Esophagus squamous epithelium (tissue), 5 donors: ENCODE measurements at regions not wholly inside any gene's neighbourhood (a gene's known extent, or its start where the extent isn't known, plus 50 kb on each side); places are given as distances from the start of the nearest gene placed in this dataset.

Experiments used
- DNase-seq: peaks from one replicate; lab custom pipeline; 2025; lab: John Stamatoyannopoulos, UW
- H3K27ac ChIP-seq, 4 donors: fragments of 200-600 bp; sonication (generic); one replicate each; pipeline ENCODE4 v1.5.1; 2016 to 2019; ENCODE audit warnings: mild to moderate bottlenecking in 1 of 4
- H3K27me3 ChIP-seq, 4 donors: fragments of 200-600 bp; sonication (generic); 1 replicate in 3 of 4; 2 replicates in 1 of 4; pipeline versions ENCODE4 v1.5.1 to v1.6.0; 2017 to 2021; ENCODE audit warnings: antibody characterized with exemption in 1 of 4
- H3K36me3 ChIP-seq, 3 donors: fragments of 200-600 bp; sonication (generic); one replicate each; pipeline ENCODE4 v1.5.1; 2016 to 2019
- H3K4me1 ChIP-seq, 3 donors: fragments of 200-600 bp; sonication (generic); one replicate each; pipeline ENCODE4 v1.5.1; 2017 to 2019
- H3K4me3 ChIP-seq, 4 donors: fragments of 200-600 bp; sonication (generic); 1 replicate in 3 of 4; 2 replicates in 1 of 4; pipeline ENCODE4 v1.5.1; 2016 to 2019; ENCODE audit warnings: mild to moderate bottlenecking in 2 of 4, moderate library complexity in 1 of 4
- H3K9me3 ChIP-seq, 3 donors: fragments of 200-600 bp; sonication (generic); one replicate each; pipeline ENCODE4 v1.5.1; 2016 to 2019
- CTCF ChIP-seq, 6 experiments: fragments of 450-650 bp in 4 of 6; fragments of 200-600 bp in 2 of 6; sonication (generic) in 2 of 6; IDR thresholded peaks; one replicate each; pipeline ENCODE4 v1.5.1; 2016 to 2019; ENCODE audit warnings: antibody characterized with exemption in 6 of 6, mild to moderate bottlenecking in 4 of 6, moderate library complexity in 4 of 6
- POLR2A ChIP-seq, 4 donors: fragments of 450-650 bp; IDR thresholded peaks; one replicate each; pipeline ENCODE4 v1.6.1; 2017; ENCODE audit warnings: antibody characterized with exemption in 4 of 4, mild to moderate bottlenecking in 4 of 4, moderate library complexity in 3 of 4
- WGBS, 2 donors: methylation state at CpG; one replicate each; pipeline ENCODE4 v1.1.5; 2018; 5-methylcytosine and 5-hydroxymethylcytosine counted together
- intact Hi-C: fragments of 100-400 bp; cut with DNase I; formaldehyde crosslinking; loops from one replicate; pipeline ENCODE4 v1.15.0; 2022
- donor health status: DM: yes; HTN: yes; CAD: no.

- no peak for DNase-seq
- H3K27ac ChIP-seq = no peak overlapping the region
- TF ChIP-seq CTCF (IDR thresholded peaks at IDR 0.05) (no peak), POLR2A (IDR thresholded peaks at IDR 0.05) (no peak)
These were observed 173.0 kb upstream of the GOT2 start for GRCh38 chr16:58906981-58907715.

GRCh38 chr16:58904291-58904690 is 170.2 kb upstream of the GOT2 start:
- intact Hi-C loops = no loop called here
- Histone ChIP-seq H3K36me3 (no peaks in the 10 kb centered on the region), H3K27me3 (no peaks in the 10 kb centered on the region), H3K4me1 (no peaks in the 10 kb centered on the region), H3K9me3 (no peaks in the 10 kb centered on the region), H3K27ac (no peak overlapping the region), H3K4me3 (no peak overlapping the region)
- no peak for DNase-seq
- 69 to 80% methylated on average over 4 of the region's 4 CpGs for whole genome bisulfite sequencing, 2 donors
- TF ChIP-seq CTCF (IDR thresholded peaks at IDR 0.05) = no peak
- no peak for TF ChIP-seq POLR2A (IDR thresholded peaks at IDR 0.05)

More at GRCh38 chr16:58906981-58907715, 173.0 kb upstream of the GOT2 start:
- WGBS, 2 donors = 70 to 80% methylated on average over 8 of the region's 8 CpGs
- no peak overlapping the region for H3K4me3 ChIP-seq
- intact Hi-C loops = no loop called here
- H3K36me3 ChIP-seq = no peaks in the 10 kb centered on the region
- H3K9me3 ChIP-seq = no peaks in the 10 kb centered on the region
- H3K4me1 ChIP-seq = no peaks in the 10 kb centered on the region
- H3K27me3 ChIP-seq = no peaks in the 10 kb centered on the region

- Histone ChIP-seq H3K27me3 (no peaks in the 10 kb centered on the region), H3K4me3 (no peak overlapping the region), H3K27ac (no peak overlapping the region), H3K36me3 (no peaks in the 10 kb centered on the region), H3K9me3 (no peaks in the 10 kb centered on the region), H3K4me1 (no peaks in the 10 kb centered on the region)
- no peak for DNase-seq
- intact Hi-C loops = no loop called here
- WGBS, 2 donors = 79 to 97% methylated on average over 1 of the region's 1 CpG
- no peak for TF ChIP-seq POLR2A (IDR thresholded peaks at IDR 0.05)
- no peak for TF ChIP-seq CTCF (IDR thresholded peaks at IDR 0.05)
These were observed 155.4 kb upstream of the GOT2 start for GRCh38 chr16:58889516-58889915.

GRCh38 chr16:58885528-58886170 is 151.5 kb upstream of the GOT2 start:
- H3K9me3 ChIP-seq = no peaks in the 10 kb centered on the region
- WGBS, 2 donors = 74 to 80% methylated on average over 5 of the region's 5 CpGs
- no peaks in the 10 kb centered on the region for H3K36me3 ChIP-seq
- TF ChIP-seq POLR2A (IDR thresholded peaks at IDR 0.05) (no peak), CTCF (IDR thresholded peaks at IDR 0.05) (no peak)
- no peak overlapping the region for H3K27ac ChIP-seq
- intact Hi-C loops = no loop called here
- DNase-seq = no peak
- no peaks in the 10 kb centered on the region for H3K4me1 ChIP-seq
- H3K27me3 ChIP-seq = no peaks in the 10 kb centered on the region
- no peak overlapping the region for H3K4me3 ChIP-seq

- no peaks in the 10 kb centered on the region for H3K36me3 ChIP-seq
- intact Hi-C loops = no loop called here
- H3K27me3 ChIP-seq = no peaks in the 10 kb centered on the region
- no peak for DNase-seq
- no peaks in the 10 kb centered on the region for H3K9me3 ChIP-seq
- no peak overlapping the region for H3K27ac ChIP-seq
- no peak overlapping the region for H3K4me3 ChIP-seq
- no peak for TF ChIP-seq CTCF (IDR thresholded peaks at IDR 0.05)
- TF ChIP-seq POLR2A (IDR thresholded peaks at IDR 0.05) = no peak
- H3K4me1 ChIP-seq = no peaks in the 10 kb centered on the region
These were observed 150.0 kb upstream of the GOT2 start for GRCh38 chr16:58884141-58884540.
